GM21717 (cell line): ENCODE measurements at regions not wholly inside any gene's neighbourhood (a gene's known extent, or its start where the extent isn't known, plus 50 kb on each side); places are given as distances from the start of the nearest gene placed in this dataset.
"Not testable (repeated sequence)": the region's sequence is repeated elsewhere in the genome, so short reads cannot be mapped to it uniquely, and the experiment has no call there.

Experiments used
- ATAC-seq: cut with Tn5 transposase; IDR thresholded peaks from one replicate; pipeline ENCODE4 v1.9.1; 2021; ENCODE audit warnings: mild to moderate bottlenecking, moderate library complexity; ENCODE audit not compliant: unreplicated experiment

DNA sequence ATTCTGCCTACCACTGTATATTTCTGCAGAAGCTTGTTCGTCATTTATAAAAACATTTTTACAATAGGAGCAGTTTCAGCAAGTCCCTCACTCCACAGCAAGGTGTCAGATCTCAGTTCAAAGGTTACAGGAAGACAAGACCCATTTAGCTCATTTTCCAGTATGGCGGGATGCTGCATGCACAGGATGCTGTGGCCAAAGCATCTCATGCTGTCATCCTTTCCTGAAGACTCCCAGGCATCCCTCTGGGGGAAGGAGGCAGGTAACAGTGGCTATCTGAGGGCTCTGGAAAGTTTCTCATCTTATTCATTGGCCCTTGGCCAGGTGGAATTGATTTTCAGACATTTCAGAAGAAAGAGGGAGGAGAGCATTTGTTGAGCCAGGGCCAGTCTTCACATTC is 539.3 kb upstream of the CDH5 start:
- no peak for ATAC-seq

DNA sequence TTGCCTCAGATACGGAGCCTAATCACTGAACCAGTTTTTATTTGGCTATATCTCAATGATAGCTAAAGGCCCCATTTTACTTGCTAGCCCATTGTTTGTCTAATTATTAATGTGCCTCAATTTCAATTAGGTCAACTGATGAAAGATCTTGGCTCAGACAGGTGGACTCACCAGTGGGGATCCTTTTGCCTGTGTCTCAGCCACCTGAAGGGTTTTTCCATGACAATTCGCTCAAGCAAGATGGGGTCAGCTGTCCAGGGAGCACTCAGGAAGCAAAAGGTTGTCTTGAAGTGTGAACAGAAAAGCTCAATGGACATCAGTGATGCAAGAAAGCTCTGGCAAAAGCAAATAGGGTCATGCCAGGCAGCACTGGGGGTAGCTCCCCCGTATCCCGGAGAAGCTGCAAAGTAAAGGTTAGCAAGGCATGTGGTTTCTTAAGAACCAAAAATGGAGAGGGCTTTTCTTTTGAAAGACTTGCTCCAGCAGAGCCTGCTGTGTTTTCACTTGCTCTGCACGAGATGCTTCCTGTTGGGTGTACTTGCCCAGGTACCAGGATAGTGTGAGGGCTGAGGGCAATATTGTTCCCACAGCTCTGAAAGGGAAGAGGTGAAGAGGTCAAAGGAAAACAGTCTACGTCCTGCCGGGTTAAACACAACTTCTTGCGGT is 541.2 kb upstream of the CDH5 start:
- ATAC-seq: no peak

DNA sequence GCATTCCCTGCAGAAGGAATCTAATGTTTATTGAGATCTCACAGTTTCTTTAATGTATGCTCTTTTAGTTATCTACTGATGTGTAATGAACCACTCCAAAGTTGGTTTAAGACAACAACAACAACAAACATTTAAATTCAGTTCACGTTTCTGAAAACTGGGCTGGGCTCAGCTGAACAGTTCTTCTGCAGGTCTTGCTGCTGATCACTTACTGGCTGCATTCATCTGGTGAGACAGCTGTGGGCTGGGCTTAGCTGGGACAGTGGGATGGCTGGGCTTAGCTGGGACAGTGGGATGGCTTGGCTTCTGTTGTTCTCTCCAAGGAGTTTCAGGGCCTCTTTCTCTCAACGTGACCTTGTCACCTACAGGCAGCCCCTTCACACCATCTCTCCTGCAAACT is 544.3 kb upstream of the CDH5 start:
- no peak for ATAC-seq

- ATAC-seq: no peak
These were observed 547.2 kb upstream of the CDH5 start for GRCh38 chr16:65819136-65819898.

DNA sequence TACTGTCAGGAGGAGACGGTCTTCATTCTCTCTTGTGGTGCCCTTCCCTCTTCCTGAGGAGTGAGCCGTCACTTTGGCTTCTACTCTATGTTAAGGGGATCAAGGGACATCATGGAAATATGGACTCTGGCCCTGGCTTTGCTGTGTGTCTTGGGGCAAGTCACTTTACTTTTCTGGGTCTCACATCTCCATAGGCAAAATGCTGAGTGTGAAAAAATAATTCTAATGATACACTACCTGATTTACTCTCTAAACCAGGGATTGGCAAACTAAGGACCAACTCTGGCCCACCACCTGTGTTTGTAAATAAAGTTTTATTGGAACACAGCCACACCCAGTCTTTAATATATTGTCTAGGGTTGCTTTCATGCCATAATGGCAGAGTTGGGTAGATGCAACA is 548.7 kb upstream of the CDH5 start:
- ATAC-seq: no peak

GRCh38 chr16:65817066-65817465 is 549.4 kb upstream of the CDH5 start:
- no peak for ATAC-seq

GRCh38 chr16:65816556-65816955 is 549.9 kb upstream of the CDH5 start:
- ATAC-seq: no peak

- ATAC-seq: no peak
These were observed 550.8 kb upstream of the CDH5 start for GRCh38 chr16:65815707-65816106.

GRCh38 chr16:65813879-65814278 is 552.6 kb upstream of the CDH5 start:
- not testable (repeated sequence) for ATAC-seq

DNA sequence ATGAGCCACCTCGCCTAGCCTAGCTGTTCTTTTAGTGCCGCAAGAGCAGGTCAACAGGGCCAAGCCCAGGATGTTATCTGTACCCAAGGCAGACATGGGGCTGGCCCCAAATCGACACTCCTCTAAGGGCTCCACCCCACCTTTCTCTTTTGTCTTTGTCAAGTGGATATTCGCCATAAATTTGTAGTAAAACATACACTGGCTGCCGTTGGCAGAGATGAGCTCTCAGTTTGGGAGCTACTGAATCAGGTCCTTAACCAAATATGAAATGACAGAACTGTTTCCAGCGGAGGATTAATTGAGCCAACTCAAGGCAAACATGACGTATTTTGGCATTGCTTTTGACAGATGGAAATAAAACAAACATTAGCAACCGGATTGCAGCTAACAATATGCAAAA is 556.9 kb upstream of the CDH5 start:
- ATAC-seq: no peak

DNA sequence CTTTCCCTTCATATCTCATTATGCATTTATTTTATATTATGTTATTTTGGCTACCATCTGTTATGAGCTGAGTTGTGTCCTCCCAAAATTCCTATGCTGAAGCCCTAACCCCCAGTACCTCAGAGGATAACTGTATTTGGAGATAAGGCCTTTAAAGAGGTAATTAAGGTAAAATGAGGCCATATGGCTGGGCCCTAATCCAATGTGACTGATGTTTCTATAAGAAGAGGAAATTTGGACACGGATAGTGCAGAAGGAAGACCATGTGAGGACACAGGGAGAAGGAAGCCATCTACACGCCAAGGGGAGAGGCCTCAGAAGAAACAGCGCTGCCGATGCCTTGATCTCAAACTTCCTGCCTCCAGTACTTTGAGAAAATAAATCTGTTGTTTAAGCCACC is 557.7 kb upstream of the CDH5 start:
- ATAC-seq: no peak

DNA sequence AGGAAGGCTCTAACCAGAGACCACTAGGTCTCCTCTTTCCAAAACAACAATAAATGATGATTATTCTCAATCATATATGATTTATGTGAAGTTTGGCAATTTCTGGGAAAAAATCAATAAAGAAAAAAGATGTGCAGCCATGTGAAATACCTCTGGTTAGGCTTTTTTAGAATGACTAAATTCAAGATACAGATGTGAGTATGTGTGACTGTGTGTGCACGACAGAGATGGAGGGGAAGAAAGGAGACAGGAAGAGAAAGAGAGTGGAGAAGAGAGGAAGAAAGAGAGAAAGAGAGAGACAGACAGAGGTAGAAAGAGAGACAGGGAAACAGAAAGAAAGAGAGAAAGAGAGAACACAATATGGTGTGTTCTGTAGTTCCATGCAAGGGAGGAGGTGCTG is 558.6 kb upstream of the CDH5 start:
- no peak for ATAC-seq

GRCh38 chr16:65805704-65806103 is 560.8 kb upstream of the CDH5 start:
- not testable (repeated sequence) for ATAC-seq

DNA sequence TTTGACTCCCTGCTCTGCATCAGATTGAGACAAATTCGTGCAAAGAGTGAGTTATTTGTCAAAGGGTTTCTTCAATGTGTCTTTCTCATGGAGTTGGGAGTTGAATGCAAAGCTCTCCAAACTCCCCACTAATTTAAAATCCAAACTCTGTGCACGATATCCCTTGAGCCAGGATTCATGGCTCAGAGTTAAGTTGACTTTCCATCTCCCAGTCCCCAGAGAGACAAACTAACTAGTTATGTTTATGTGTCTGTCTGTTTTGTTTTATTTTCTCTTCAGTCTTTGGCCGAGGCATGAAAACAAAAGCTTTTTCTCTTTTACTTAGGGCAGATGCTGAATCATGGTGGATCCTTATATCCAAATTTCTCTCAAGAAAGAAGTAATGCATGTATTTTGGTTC is 570.0 kb upstream of the CDH5 start:
- no peak for ATAC-seq

GRCh38 chr16:65794973-65795372 is 571.5 kb upstream of the CDH5 start:
- ATAC-seq: no peak

DNA sequence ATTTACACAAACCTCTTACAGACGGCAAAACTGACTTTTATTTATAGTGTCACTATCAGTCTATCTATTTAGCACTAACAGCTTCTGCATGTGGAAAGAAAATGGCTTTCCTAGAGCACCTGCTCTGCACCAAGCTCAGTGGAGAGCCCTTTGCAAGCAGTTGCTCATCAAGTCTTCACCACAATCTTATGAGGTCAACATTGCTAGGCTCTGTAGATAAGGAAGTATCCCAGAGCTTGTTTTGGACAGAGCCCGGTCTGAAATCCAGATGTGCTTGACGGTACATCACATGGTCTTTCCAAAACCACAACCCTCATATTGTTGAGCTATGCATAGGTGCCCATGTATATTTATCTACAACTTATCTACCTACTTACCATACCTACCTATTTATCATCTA is 572.7 kb upstream of the CDH5 start:
- no peak for ATAC-seq

GRCh38 chr16:65790768-65791167 is 575.7 kb upstream of the CDH5 start:
- no peak for ATAC-seq

DNA sequence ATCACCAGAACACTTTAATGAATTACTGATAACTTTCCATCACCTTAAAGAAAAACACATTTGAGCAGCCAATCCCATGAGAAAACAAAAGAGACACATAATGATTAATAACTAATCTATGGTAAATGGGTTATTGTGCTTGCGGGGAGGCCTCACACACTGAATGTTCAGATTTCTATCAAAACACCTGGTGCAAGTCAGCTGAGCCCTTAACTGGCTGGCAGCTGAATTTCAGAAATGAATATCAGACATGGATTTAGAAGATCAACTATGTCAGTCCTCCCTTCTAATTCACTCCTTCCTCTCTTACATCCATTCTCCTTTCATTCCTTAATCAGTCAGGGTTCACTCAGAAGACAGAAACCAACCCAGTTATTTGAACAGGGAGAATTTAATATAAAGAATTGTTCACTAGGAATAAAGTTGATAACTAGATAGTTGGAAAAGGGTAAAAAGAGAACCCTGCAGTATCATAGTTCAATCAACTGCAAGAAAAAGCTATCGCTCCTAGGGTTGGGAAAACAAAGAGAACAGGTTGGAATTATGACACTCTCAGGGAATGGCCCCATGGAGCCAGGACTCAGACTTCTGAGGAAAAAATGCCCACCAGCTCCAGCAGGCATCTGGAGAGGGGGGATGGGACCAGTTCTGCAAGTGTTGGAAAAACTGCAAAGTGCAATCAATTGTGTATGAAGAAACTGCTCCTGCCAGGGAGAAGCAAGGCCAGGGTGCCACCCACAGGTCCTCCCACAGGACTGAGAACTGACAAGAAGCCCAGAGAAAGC is 577.1 kb upstream of the CDH5 start:
- ATAC-seq: no peak

DNA sequence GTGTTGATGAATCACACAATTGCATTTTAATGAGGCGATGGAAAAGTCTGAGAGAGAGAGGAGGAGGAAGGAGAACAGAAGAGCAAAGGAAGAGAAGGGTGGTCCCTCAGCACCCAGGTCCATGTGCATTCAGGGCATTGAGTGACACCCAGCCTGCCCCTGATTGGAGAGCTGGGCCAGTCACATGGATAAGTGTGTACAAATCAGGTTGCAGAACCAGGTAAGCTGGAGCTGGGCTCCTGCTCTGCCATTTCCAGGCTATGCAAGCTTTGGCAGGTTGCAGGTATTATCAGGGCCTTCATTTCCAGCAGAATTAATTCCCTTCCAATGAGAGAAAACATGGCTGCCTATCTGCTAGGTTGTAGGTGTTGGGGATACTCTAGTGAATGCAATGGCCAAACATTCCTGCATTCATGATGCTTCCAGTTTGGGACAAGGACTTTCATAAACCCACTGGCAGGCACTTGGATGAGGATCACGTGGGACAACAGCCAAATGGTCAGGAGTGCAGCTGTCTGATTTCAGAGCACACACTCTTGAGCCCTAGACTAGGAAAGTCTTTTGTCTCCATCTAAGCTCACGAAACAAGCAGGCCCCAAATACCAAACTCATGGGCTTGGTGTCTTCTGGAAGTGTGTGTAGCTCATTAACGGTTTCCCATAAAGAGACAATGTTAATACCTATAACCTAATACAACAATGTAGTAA is 577.9 kb upstream of the CDH5 start:
- ATAC-seq: no peak

GRCh38 chr16:65787921-65788320 is 578.6 kb upstream of the CDH5 start:
- no peak for ATAC-seq

- no peak for ATAC-seq
These were observed 579.6 kb upstream of the CDH5 start for GRCh38 chr16:65786916-65787315.
